H9 (cell line): ENCODE measurements at regions not wholly inside any gene's neighbourhood (a gene's known extent, or its start where the extent isn't known, plus 50 kb on each side); places are given as distances from the start of the nearest gene placed in this dataset.

Experiments used
- DNase-seq: peaks from one replicate; pipeline ENCODE4 v3.0.0-alpha.2; 2017
- H2AFZ ChIP-seq: one replicate; pipeline ENCODE4 v1.6.1; 2013; ENCODE audit warnings: mild to moderate bottlenecking, low read length, control low read depth, moderate library complexity
- H2AK5ac ChIP-seq: 2 replicates; pipeline ENCODE4 v1.6.1; 2013; ENCODE audit warnings: low read length, control low read depth, mixed read lengths; ENCODE audit not compliant: insufficient read length
- H2BK120ac ChIP-seq: one replicate; pipeline ENCODE4 v1.6.1; 2013; ENCODE audit warnings: low read depth, mild to moderate bottlenecking, low read length, control low read depth, inconsistent platforms; ENCODE audit not compliant: poor library complexity, severe bottlenecking
- H2BK12ac ChIP-seq: 2 replicates; pipeline ENCODE4 v1.6.1; 2013; ENCODE audit warnings: low read length, control low read depth, mixed read lengths, low read depth; ENCODE audit not compliant: insufficient read length
- H2BK15ac ChIP-seq: 2 replicates; pipeline ENCODE4 v1.6.1; 2013; ENCODE audit warnings: low read depth, low read length, control low read depth
- H2BK20ac ChIP-seq: one replicate; pipeline ENCODE4 v1.6.1; 2013; ENCODE audit warnings: low read depth, mild to moderate bottlenecking, low read length, control low read depth, inconsistent platforms; ENCODE audit not compliant: poor library complexity, severe bottlenecking
- H2BK5ac ChIP-seq: 2 replicates; pipeline ENCODE4 v1.6.1; 2013; ENCODE audit warnings: low read length, control low read depth, mixed read lengths; ENCODE audit not compliant: insufficient read length
- H3K14ac ChIP-seq: 2 replicates; pipeline ENCODE4 v1.6.1; 2013; ENCODE audit warnings: low read length, control low read depth; ENCODE audit not compliant: insufficient read depth
- H3K18ac ChIP-seq: 2 replicates; pipeline ENCODE4 v1.6.1; 2013; ENCODE audit warnings: low read depth, mild to moderate bottlenecking, mixed read lengths, low read length, control low read depth; ENCODE audit not compliant: insufficient read length
- H3K23ac ChIP-seq: 2 replicates; pipeline ENCODE4 v1.6.1; 2013; ENCODE audit warnings: low read length, control low read depth, mixed read lengths, low read depth; ENCODE audit not compliant: insufficient read length
- H3K23me2 ChIP-seq: 2 replicates; pipeline ENCODE4 v1.6.1; 2013; ENCODE audit warnings: low read depth, mild to moderate bottlenecking, mixed read lengths, low read length, control low read depth; ENCODE audit not compliant: insufficient read length, poor library complexity, severe bottlenecking
- H3K27ac ChIP-seq: 2 replicates; pipeline ENCODE4 v1.5.1; 2013; ENCODE audit warnings: low read length, control low read depth, mixed read lengths, low read depth; ENCODE audit not compliant: insufficient read length
- H3K27me3 ChIP-seq: 2 replicates; pipeline ENCODE4 v1.6.1; 2013; ENCODE audit warnings: low read length, control low read depth, inconsistent platforms; ENCODE audit not compliant: insufficient read depth
- H3K4ac ChIP-seq: 2 replicates; pipeline ENCODE4 v1.6.1; 2013; ENCODE audit warnings: low read depth, mild to moderate bottlenecking, control low read depth, inconsistent platforms, low read length, moderate library complexity
- H3K4me1 ChIP-seq: 2 replicates; pipeline ENCODE4 v1.6.1; 2013; ENCODE audit warnings: low read length, control low read depth, inconsistent platforms; ENCODE audit not compliant: insufficient read depth
- H3K4me2 ChIP-seq: 2 replicates; pipeline ENCODE4 v1.6.1; 2013; ENCODE audit warnings: low read length, control low read depth, mixed read lengths; ENCODE audit not compliant: insufficient read length, insufficient read depth
- H3K56ac ChIP-seq: 2 replicates; pipeline ENCODE4 v1.6.1; 2013; ENCODE audit warnings: low read depth, mild to moderate bottlenecking, mixed read lengths, low read length, control low read depth; ENCODE audit not compliant: insufficient read length
- H3K79me1 ChIP-seq: 2 replicates; pipeline ENCODE4 v1.6.1; 2013; ENCODE audit warnings: low read depth, mild to moderate bottlenecking, moderate library complexity, low read length, control low read depth, inconsistent platforms; ENCODE audit not compliant: insufficient read depth, poor library complexity, severe bottlenecking
- H3K79me2 ChIP-seq: 2 replicates; pipeline ENCODE4 v1.6.1; 2013; ENCODE audit warnings: low read length, control low read depth, inconsistent platforms; ENCODE audit not compliant: insufficient read depth
- H3K9ac ChIP-seq: 2 replicates; pipeline ENCODE4 v1.6.1; 2013; ENCODE audit warnings: low read length, control low read depth, mixed read lengths; ENCODE audit not compliant: insufficient read length; ENCODE audit errors: extremely low read depth
- H3K9me3 ChIP-seq: one replicate; pipeline ENCODE4 v1.6.1; 2013; ENCODE audit warnings: low read depth, low read length, inconsistent platforms; ENCODE audit not compliant: control insufficient read depth
- H3T11ph ChIP-seq: one replicate; pipeline ENCODE4 v1.6.1; 2013; ENCODE audit warnings: mild to moderate bottlenecking, low read length, control low read depth, inconsistent platforms
- H4K20me1 ChIP-seq: one replicate; pipeline ENCODE4 v1.6.1; 2013; ENCODE audit not compliant: control insufficient read depth, insufficient read length, insufficient read depth
- H4K5ac ChIP-seq: 2 replicates; pipeline ENCODE4 v1.6.1; 2013; ENCODE audit warnings: low read depth, mild to moderate bottlenecking, mixed read lengths, low read length, control low read depth; ENCODE audit not compliant: insufficient read length
- H4K8ac ChIP-seq: replicated peaks from 2 replicates; pipeline ENCODE4 v1.6.1; 2013; ENCODE audit warnings: low read length, control low read depth, mixed read lengths, low read depth; ENCODE audit not compliant: insufficient read length
- H4K91ac ChIP-seq: 2 replicates; pipeline ENCODE4 v1.6.1; 2013; ENCODE audit warnings: low read depth, mild to moderate bottlenecking, moderate library complexity, mixed read lengths, low read length, control low read depth; ENCODE audit not compliant: insufficient read length
- H3K27ac Mint-ChIP-seq, 3 experiments: 2 replicates in 2 of 3; 3 replicates in 1 of 3; pipeline ENCODE4 v1.8.0; 2020 to 2021; ENCODE audit warnings: mixed read lengths in 3 of 3, mild to moderate bottlenecking in 1 of 3, moderate library complexity in 1 of 3
- H3K27me3 Mint-ChIP-seq: 2 replicates; pipeline ENCODE4 v1.8.0; 2021; ENCODE audit warnings: low read depth, mild to moderate bottlenecking, moderate library complexity, mixed read lengths
- H3K36me3 Mint-ChIP-seq, 3 experiments: 2 replicates in 2 of 3; 3 replicates in 1 of 3; pipeline ENCODE4 v1.8.0; 2020 to 2021; ENCODE audit warnings: low read depth in 3 of 3, mixed read lengths in 3 of 3; ENCODE audit not compliant: insufficient read depth in 1 of 3
- H3K4me1 Mint-ChIP-seq, 2 experiments: 2 replicates each; pipeline ENCODE4 v1.8.0; 2020; ENCODE audit warnings: mixed read lengths in 2 of 2
- H3K4me3 Mint-ChIP-seq, 2 experiments: 2 replicates in 1 of 2; 3 replicates in 1 of 2; pipeline ENCODE4 v1.8.0; 2020 to 2021; ENCODE audit warnings: mild to moderate bottlenecking in 2 of 2, mixed read lengths in 2 of 2, moderate library complexity in 1 of 2
- H3K9me3 Mint-ChIP-seq, 2 experiments: 2 replicates in 1 of 2; 3 replicates in 1 of 2; pipeline ENCODE4 v1.8.0; 2020; ENCODE audit warnings: mild to moderate bottlenecking in 2 of 2, mixed read lengths in 2 of 2, moderate library complexity in 1 of 2
- WGBS: extraction: QIAGEN DNeasy Blood & Tissue Kit; methylation state at CpG from one replicate; pipeline ENCODE4 v1.1.7; 2013; ENCODE audit warnings: missing lambda C conversion rate, low lambda C conversion rate, mixed read lengths; ENCODE audit not compliant: insufficient read length; ENCODE audit errors: extremely low coverage; 5-methylcytosine and 5-hydroxymethylcytosine counted together
- TF ChIP-seq, protein P1 (sequence below): fragments of 200-600 bp; sonication (generic); conservative IDR thresholded peaks from 3 replicates; pipeline ENCODE4 v1.8.0; 2021; ENCODE audit warnings: antibody characterized with exemption, mild to moderate bottlenecking

DNA sequence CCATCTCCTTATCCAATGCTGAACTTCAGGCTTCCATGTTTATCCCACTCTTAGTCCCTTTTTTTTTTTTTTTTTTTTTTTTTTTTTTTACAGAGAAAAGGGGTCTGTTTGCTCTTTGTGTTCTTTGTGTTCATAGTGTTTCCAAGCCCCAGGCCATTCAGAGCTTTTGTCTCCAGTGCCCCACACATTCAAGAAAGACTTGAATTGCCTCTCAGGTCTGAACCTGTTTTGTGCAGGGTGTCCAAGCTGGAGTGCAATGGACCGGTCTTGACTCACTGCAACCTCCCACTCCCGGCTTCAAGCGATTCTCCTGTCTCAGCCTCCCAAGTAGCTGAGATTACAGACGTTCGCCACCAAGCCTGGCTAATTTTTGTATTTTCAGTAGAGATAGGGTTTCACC lies 191.2 kb downstream of the PALM2AKAP2 start:
- no peak overlapping the region for H4K91ac ChIP-seq
- H3K9me3 ChIP-seq, result no peaks in the 10 kb centered on the region
- no peaks in the 10 kb centered on the region for H3K79me2 ChIP-seq
- H3K23ac ChIP-seq, result no peak overlapping the region
- H4K5ac ChIP-seq, result no peak overlapping the region
- no CpG with 5 or more reads among the region's 5 CpGs for WGBS
- H3K4me1 ChIP-seq, result no peaks in the 10 kb centered on the region
- H3K14ac ChIP-seq, result no peak overlapping the region
- H3K9ac ChIP-seq, result no peak overlapping the region
- H2BK20ac ChIP-seq, result no peak overlapping the region
- no peaks in the 10 kb centered on the region for H3K27me3 Mint-ChIP-seq
- H2BK5ac ChIP-seq, result no peak overlapping the region
- H3K4me1 Mint-ChIP-seq, result peaks cover 2 to 6% of the 10 kb centered on the region in 2 experiments; a peak in 3 of 4 replicates
- H3K27ac ChIP-seq, result no peak overlapping the region
- H3K4ac ChIP-seq, result no peak overlapping the region
- H3K4me2 ChIP-seq, result no peak overlapping the region
- H3K9me3 Mint-ChIP-seq, result no peaks in the 10 kb centered on the region
- no peak overlapping the region for H3K18ac ChIP-seq
- no peak overlapping the region for H2BK15ac ChIP-seq
- no peaks in the 10 kb centered on the region for H4K20me1 ChIP-seq
- TF ChIP-seq, protein P1, sequence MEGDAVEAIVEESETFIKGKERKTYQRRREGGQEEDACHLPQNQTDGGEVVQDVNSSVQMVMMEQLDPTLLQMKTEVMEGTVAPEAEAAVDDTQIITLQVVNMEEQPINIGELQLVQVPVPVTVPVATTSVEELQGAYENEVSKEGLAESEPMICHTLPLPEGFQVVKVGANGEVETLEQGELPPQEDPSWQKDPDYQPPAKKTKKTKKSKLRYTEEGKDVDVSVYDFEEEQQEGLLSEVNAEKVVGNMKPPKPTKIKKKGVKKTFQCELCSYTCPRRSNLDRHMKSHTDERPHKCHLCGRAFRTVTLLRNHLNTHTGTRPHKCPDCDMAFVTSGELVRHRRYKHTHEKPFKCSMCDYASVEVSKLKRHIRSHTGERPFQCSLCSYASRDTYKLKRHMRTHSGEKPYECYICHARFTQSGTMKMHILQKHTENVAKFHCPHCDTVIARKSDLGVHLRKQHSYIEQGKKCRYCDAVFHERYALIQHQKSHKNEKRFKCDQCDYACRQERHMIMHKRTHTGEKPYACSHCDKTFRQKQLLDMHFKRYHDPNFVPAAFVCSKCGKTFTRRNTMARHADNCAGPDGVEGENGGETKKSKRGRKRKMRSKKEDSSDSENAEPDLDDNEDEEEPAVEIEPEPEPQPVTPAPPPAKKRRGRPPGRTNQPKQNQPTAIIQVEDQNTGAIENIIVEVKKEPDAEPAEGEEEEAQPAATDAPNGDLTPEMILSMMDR, result no peak
- H3T11ph ChIP-seq, result no peak overlapping the region
- H3K23me2 ChIP-seq, result no peaks in the 10 kb centered on the region
- H3K27me3 ChIP-seq, result no peaks in the 10 kb centered on the region
- H3K4me3 Mint-ChIP-seq, result no peak overlapping the region
- no peak overlapping the region for H2BK120ac ChIP-seq
- no peak overlapping the region for H3K56ac ChIP-seq
- no peak overlapping the region for H2AFZ ChIP-seq
- H4K8ac ChIP-seq, result no peak overlapping the region
- no peak for DNase-seq
- H2BK12ac ChIP-seq, result no peak overlapping the region
- no peaks in the 10 kb centered on the region for H3K36me3 Mint-ChIP-seq
- no peak overlapping the region for H2AK5ac ChIP-seq
- no peak overlapping the region; a peak in 1 of 7 replicates for H3K27ac Mint-ChIP-seq
- no peaks in the 10 kb centered on the region for H3K79me1 ChIP-seq
